Panc1 (cell line): ENCODE measurements at regions not wholly inside any gene's neighbourhood (a gene's known extent, or its start where the extent isn't known, plus 50 kb on each side); places are given as distances from the start of the nearest gene placed in this dataset.

Experiments used
- ATAC-seq: fragments of 200-7000 bp; cut with Tn5 transposase; 2 replicates; pipeline ENCODE4 v1.9.1; 2020; ENCODE audit warnings: mild to moderate bottlenecking, moderate library complexity
- BruUV-seq: library from RNA; stranded (reverse); fragments of 400-500 nt; replicated peaks from 2 replicates; lab custom pipeline; 2021; lab: Mats Ljungman, UMichigan
- CTCF ChIA-PET: fragments of 300-600 bp; sonication (Branson Sonifier 250); formaldehyde crosslinking; loops from one replicate; lab custom pipeline; 2022; ENCODE audit warnings: antibody characterized with exemption; lab: Charles Lee
- POLR2A ChIA-PET: fragments of 300-600 bp; sonication (Branson Sonifier 250); formaldehyde crosslinking; loops from one replicate; lab custom pipeline; 2022; ENCODE audit warnings: antibody characterized with exemption; lab: Charles Lee
- DNase-seq: peaks from one replicate; pipeline ENCODE4 v3.0.0-alpha.2; 2010; ENCODE audit warnings: low read depth, low spot score
- H3K27ac ChIP-seq: 2 replicates; pipeline ENCODE4 v1.5.1; 2011; ENCODE audit warnings: mild to moderate bottlenecking, low read length, inconsistent platforms
- H3K27me3 ChIP-seq: fragments of 200-500 bp; sonication (Bioruptor generic); 2 replicates; pipeline ENCODE4 v1.6.0; 2014; ENCODE audit warnings: low read length, inconsistent platforms; ENCODE audit not compliant: control insufficient read depth, insufficient read depth
- H3K36me3 ChIP-seq: fragments of 200-500 bp; sonication (Bioruptor generic); 2 replicates; pipeline ENCODE4 v1.5.1; 2014; ENCODE audit warnings: inconsistent platforms, mild to moderate bottlenecking, low read length, moderate library complexity; ENCODE audit not compliant: control insufficient read depth, insufficient read depth
- H3K4me1 ChIP-seq: 2 replicates; pipeline ENCODE4 v1.5.1; 2011; ENCODE audit warnings: inconsistent platforms, mild to moderate bottlenecking, low read length, moderate library complexity; ENCODE audit not compliant: control insufficient read depth, insufficient read depth
- H3K4me3 ChIP-seq, 2 experiments: 2 replicates each; pipeline ENCODE4 v1.5.1; 2011 to 2012; ENCODE audit warnings: low read depth in 2 of 2, low read length in 2 of 2, mild to moderate bottlenecking in 2 of 2, inconsistent platforms in 1 of 2, moderate library complexity in 1 of 2
- H3K9me3 ChIP-seq: fragments of 200-500 bp; sonication (Bioruptor generic); 2 replicates; pipeline ENCODE4 v1.5.1; 2014; ENCODE audit warnings: low read depth, mild to moderate bottlenecking, inconsistent platforms, low read length, moderate library complexity; ENCODE audit not compliant: control insufficient read depth, insufficient read depth
- CTCF ChIP-seq: fragments of 450-650 bp; IDR thresholded peaks from 2 replicates; pipeline ENCODE4 v1.5.1; 2017; ENCODE audit warnings: mild to moderate bottlenecking
- POLR2AphosphoS5 ChIP-seq: IDR thresholded peaks from 2 replicates; pipeline ENCODE4 v1.6.1; 2012; ENCODE audit warnings: mild to moderate bottlenecking, low read depth, low read length, moderate library complexity
- REST ChIP-seq, 2 experiments: IDR thresholded peaks; 2 replicates each; pipeline ENCODE4 v1.6.1; 2011 to 2012; ENCODE audit warnings: low read depth in 2 of 2, control low read depth in 1 of 2, low read length in 1 of 2, mild to moderate bottlenecking in 1 of 2, moderate library complexity in 1 of 2; ENCODE audit not compliant: insufficient read depth in 1 of 2
- SIN3A ChIP-seq: IDR thresholded peaks from 2 replicates; pipeline ENCODE4 v1.6.1; 2012; ENCODE audit warnings: low read depth, mild to moderate bottlenecking, low read length, moderate library complexity, borderline replicate concordance; ENCODE audit not compliant: insufficient read depth
- TCF7L2 ChIP-seq: IDR thresholded peaks from 2 replicates; pipeline ENCODE4 v1.6.1; 2011; ENCODE audit warnings: mild to moderate bottlenecking, low read depth, low read length, inconsistent platforms
- in situ Hi-C: cut with HindIII; loops from 2 replicates; pipeline ENCODE4 v1.10.0; 2016; ENCODE audit warnings: low sequenced_read_pairs, low pct_unique_long_range_greater_than_20kb
- intact Hi-C: fragments of 100-400 bp; cut with micrococcal nuclease; formaldehyde crosslinking; loops from one replicate; pipeline ENCODE4 v1.10.0; 2022; ENCODE audit not compliant: unreplicated experiment

- H3K9me3 ChIP-seq = no peaks in the 10 kb centered on the region
- ATAC-seq = no peak
- BruUV-seq = no TSS peak
- H3K36me3 ChIP-seq = no peaks in the 10 kb centered on the region
- no peak for DNase-seq
- H3K4me3 ChIP-seq = no peak overlapping the region
- TF ChIP-seq TCF7L2 (no peak), CTCF (no peak), REST (IDR thresholded peaks at IDR 0.05; ENCODE audit: insufficient read depth in 1 of 2, low read depth in 2 of 2, low read length in 1 of 2) (no peak), SIN3A (no peak), POLR2AphosphoS5 (no peak)
- H3K27me3 ChIP-seq = no peaks in the 10 kb centered on the region
- in situ Hi-C loops (no loop called here), intact Hi-C loops (no loop called here)
- no peaks in the 10 kb centered on the region for H3K4me1 ChIP-seq
- ChIA-PET POLR2A (no interaction called here), CTCF (interaction anchor here (0.7 kb wide), 1 partner anchor 765 kb away, joined by 3 read pairs; no protein-coding TSS in a partner anchor)
- no peak overlapping the region for H3K27ac ChIP-seq
These were observed 88.8 kb downstream of the CHD9NB start for GRCh38 chr16:52963855-52964242.

GRCh38 chr16:52963212-52963854, 89.4 kb downstream of the CHD9NB start:
- no peak overlapping the region for H3K27ac ChIP-seq
- intact Hi-C loops = no loop called here
- in situ Hi-C loops = no loop called here
- DNase-seq (no peak), ATAC-seq (no peak)
- no peaks in the 10 kb centered on the region for H3K36me3 ChIP-seq
- no peaks in the 10 kb centered on the region for H3K27me3 ChIP-seq
- no peaks in the 10 kb centered on the region for H3K4me1 ChIP-seq
- H3K9me3 ChIP-seq = no peaks in the 10 kb centered on the region
- no peak for TF ChIP-seq CTCF
- TF ChIP-seq POLR2AphosphoS5 = no peak
- no peak for TF ChIP-seq SIN3A
- no peak for TF ChIP-seq REST (IDR thresholded peaks at IDR 0.05; ENCODE audit: insufficient read depth in 1 of 2, low read depth in 2 of 2, low read length in 1 of 2)
- no peak for TF ChIP-seq TCF7L2
- ChIA-PET POLR2A (no interaction called here), CTCF (interaction anchor here (0.7 kb wide), 1 partner anchor 765 kb away, joined by 3 read pairs; no protein-coding TSS in a partner anchor)
- BruUV-seq = no TSS peak
- no peak overlapping the region for H3K4me3 ChIP-seq
